A673 (cell line): ENCODE measurements at regions not wholly inside any gene's neighbourhood (a gene's known extent, or its start where the extent isn't known, plus 50 kb on each side); places are given as distances from the start of the nearest gene placed in this dataset.

Experiments used
- BruUV-seq: library from RNA; stranded (reverse); fragments of 400-500 nt; replicated peaks from 2 replicates; lab custom pipeline; 2021; lab: Mats Ljungman, UMichigan
- CTCF ChIA-PET: fragments of 300-600 bp; sonication (Branson Sonifier 250); formaldehyde crosslinking; loops from one replicate; lab custom pipeline; 2022; ENCODE audit warnings: antibody characterized with exemption; lab: Charles Lee
- POLR2A ChIA-PET: fragments of 300-600 bp; sonication (Branson Sonifier 250); formaldehyde crosslinking; loops from one replicate; lab custom pipeline; 2022; ENCODE audit warnings: antibody characterized with exemption; ENCODE audit not compliant: low non-redundant PET; lab: Charles Lee
- DNase-seq: peaks from one replicate; pipeline ENCODE4 v3.0.0-alpha.2; 2015; ENCODE audit warnings: low spot score
- H3K27ac ChIP-seq: fragments of 200-600 bp; sonication (generic); 2 replicates; pipeline ENCODE4 v1.5.1; 2016; ENCODE audit warnings: mixed run types, low read depth, mild to moderate bottlenecking, mixed read lengths, antibody characterized with exemption, low read length; ENCODE audit not compliant: poor library complexity, severe bottlenecking
- H3K27me3 ChIP-seq: fragments of 200-600 bp; sonication (generic); replicated peaks from 2 replicates; pipeline ENCODE4 v1.6.1; 2017; ENCODE audit warnings: mixed run types, low read depth, mild to moderate bottlenecking, mixed read lengths, antibody characterized with exemption, low read length; ENCODE audit not compliant: insufficient read depth, poor library complexity
- H3K36me3 ChIP-seq: fragments of 200-600 bp; sonication (generic); 2 replicates; pipeline ENCODE4 v1.6.1; 2016; ENCODE audit warnings: mixed run types, mild to moderate bottlenecking, mixed read lengths, antibody characterized with exemption, low read length; ENCODE audit not compliant: insufficient read depth, poor library complexity, severe bottlenecking
- H3K4me1 ChIP-seq: fragments of 200-600 bp; sonication (generic); 2 replicates; pipeline ENCODE4 v1.6.1; 2017; ENCODE audit warnings: mixed run types, mild to moderate bottlenecking, mixed read lengths, antibody characterized with exemption, low read length; ENCODE audit not compliant: insufficient read depth, poor library complexity, severe bottlenecking
- H3K4me3 ChIP-seq: fragments of 200-600 bp; sonication (generic); 2 replicates; pipeline ENCODE4 v1.5.1; 2016; ENCODE audit warnings: low read depth, mixed run types, mild to moderate bottlenecking, mixed read lengths, low read length; ENCODE audit not compliant: poor library complexity, severe bottlenecking
- H3K9me3 ChIP-seq: fragments of 200-600 bp; sonication (generic); 2 replicates; pipeline ENCODE4 v1.6.1; 2016; ENCODE audit warnings: mixed run types, low read depth, mild to moderate bottlenecking, mixed read lengths, antibody characterized with exemption, low read length; ENCODE audit not compliant: poor library complexity, severe bottlenecking
- EZH2 ChIP-seq: fragments of 200-600 bp; sonication (generic); IDR thresholded peaks from 2 replicates; pipeline ENCODE4 v1.6.1; 2017; ENCODE audit warnings: borderline replicate concordance, low read depth, mild to moderate bottlenecking, mixed read lengths, antibody characterized with exemption, low read length; ENCODE audit not compliant: poor library complexity, severe bottlenecking
- intact Hi-C: fragments of 100-400 bp; cut with micrococcal nuclease; formaldehyde crosslinking; loops from one replicate; pipeline ENCODE4 v1.10.0; 2022; ENCODE audit not compliant: unreplicated experiment
- TF ChIP-seq, protein P1 (sequence below): fragments of 300-800, 200-600 bp; sonication (generic); conservative IDR thresholded peaks from 2 replicates; pipeline ENCODE4 v1.5.1; 2017; ENCODE audit warnings: low read depth, mild to moderate bottlenecking, antibody characterized with exemption, low read length, moderate library complexity, mixed read lengths

DNA sequence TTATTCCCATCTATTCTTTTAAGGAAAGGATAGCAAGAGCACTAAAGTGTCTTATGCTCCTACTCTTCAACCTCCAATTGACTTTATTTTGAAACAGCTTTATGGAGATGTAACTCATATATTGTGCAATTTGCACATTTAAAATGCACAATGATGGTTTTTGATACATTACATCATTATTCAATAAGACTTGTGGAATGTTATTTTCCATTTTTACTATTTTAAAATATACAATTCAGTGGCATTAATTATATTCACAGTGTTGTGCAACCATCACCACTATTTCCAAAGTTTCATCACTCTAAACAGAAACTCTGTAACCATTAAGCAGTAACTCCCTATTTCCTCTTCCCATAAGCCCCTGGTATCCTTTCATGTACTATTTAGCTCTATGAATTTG, 489.8 kb downstream of the NEBL start:
- Histone ChIP-seq H3K36me3 (no peaks in the 10 kb centered on the region), H3K27me3 (no peaks in the 10 kb centered on the region), H3K9me3 (no peaks in the 10 kb centered on the region), H3K4me3 (no peak overlapping the region), H3K4me1 (peaks cover 28% of the 10 kb centered on the region), H3K27ac (no peak overlapping the region)
- DNase-seq, result no peak
- ChIA-PET POLR2A (no interaction called here), CTCF (no interaction called here)
- intact Hi-C loops, result loop anchor here (10.0 kb wide), 1 partner anchor 263 kb away; no protein-coding TSS in a partner anchor
- TF ChIP-seq EZH2, result no peak
- TF ChIP-seq, protein P1, sequence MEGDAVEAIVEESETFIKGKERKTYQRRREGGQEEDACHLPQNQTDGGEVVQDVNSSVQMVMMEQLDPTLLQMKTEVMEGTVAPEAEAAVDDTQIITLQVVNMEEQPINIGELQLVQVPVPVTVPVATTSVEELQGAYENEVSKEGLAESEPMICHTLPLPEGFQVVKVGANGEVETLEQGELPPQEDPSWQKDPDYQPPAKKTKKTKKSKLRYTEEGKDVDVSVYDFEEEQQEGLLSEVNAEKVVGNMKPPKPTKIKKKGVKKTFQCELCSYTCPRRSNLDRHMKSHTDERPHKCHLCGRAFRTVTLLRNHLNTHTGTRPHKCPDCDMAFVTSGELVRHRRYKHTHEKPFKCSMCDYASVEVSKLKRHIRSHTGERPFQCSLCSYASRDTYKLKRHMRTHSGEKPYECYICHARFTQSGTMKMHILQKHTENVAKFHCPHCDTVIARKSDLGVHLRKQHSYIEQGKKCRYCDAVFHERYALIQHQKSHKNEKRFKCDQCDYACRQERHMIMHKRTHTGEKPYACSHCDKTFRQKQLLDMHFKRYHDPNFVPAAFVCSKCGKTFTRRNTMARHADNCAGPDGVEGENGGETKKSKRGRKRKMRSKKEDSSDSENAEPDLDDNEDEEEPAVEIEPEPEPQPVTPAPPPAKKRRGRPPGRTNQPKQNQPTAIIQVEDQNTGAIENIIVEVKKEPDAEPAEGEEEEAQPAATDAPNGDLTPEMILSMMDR, result no peak
- no TSS peak for BruUV-seq

DNA sequence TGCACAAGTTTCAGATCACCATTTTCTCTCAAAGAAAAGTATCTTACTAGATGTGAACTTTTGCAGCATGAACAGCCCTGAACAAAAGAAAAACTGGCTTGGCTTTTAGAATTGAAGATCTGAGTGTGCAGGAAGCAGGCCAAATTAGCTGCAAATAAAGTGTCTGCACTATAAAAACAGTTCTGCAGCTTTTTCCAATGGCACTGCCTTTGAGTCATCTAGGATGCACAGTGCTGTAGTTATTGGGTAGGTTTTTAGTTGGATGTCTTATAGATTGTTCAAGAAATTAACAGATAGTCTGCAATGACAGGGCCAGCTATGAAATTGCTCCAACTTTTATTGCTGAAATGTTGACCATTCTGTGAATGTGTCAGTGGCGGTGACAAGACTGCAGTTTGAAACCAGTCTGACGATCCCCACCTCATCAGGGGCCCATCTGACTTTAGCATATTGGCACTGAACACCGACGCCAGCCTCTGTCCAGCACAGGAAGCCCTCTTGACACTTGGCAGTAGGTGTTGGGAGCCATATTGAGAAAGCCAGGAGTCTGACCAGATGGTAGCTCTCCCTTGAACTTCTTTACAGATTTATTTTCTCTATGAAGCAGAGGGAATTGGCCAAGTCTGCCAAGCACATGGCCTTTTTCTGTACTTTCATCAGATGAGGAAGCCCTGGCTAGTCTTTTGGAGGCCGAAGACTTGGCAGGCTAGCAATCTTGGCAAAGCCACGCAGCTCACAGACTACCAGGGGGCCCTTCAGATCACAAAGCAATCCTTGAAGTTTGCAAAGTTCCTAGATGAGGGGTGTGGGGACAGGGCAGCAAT, 490.6 kb downstream of the NEBL start:
- ChIA-PET POLR2A (no interaction called here), CTCF (no interaction called here)
- Histone ChIP-seq H3K27me3 (no peaks in the 10 kb centered on the region), H3K9me3 (no peaks in the 10 kb centered on the region), H3K27ac (no peak overlapping the region), H3K4me1 (peaks cover 28% of the 10 kb centered on the region), H3K4me3 (no peak overlapping the region), H3K36me3 (no peaks in the 10 kb centered on the region)
- intact Hi-C loops, result loop anchor here (10.0 kb wide), 1 partner anchor 262 kb away; no protein-coding TSS in a partner anchor
- DNase-seq, result peak; percentile 24
- TF ChIP-seq, protein P1, result no peak
- TF ChIP-seq EZH2, result no peak
- BruUV-seq, result no TSS peak

DNA sequence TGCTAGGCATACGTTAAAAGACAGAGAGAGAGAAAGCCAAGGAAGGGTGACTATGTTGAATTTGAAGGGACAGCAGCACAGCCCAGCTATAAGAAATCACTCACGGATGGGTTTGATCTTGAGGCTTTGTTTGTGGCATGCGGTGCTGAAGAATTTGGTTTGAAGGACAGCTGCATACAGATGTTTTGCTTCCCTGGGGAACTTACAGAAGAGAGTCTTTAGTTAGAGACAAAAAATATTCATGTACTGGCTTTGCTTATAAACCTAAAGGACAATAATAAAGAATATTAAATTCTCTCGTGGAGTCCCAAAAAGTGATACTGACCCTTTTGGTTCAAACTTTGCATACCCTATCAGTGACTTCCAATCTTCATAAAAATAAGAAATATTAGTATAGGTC, 491.4 kb downstream of the NEBL start:
- intact Hi-C loops, result loop anchor here (10.0 kb wide), 1 partner anchor 261 kb away; no protein-coding TSS in a partner anchor
- TF ChIP-seq, protein P1, result no peak
- TF ChIP-seq EZH2, result no peak
- Histone ChIP-seq H3K27ac (no peak overlapping the region), H3K27me3 (no peaks in the 10 kb centered on the region), H3K4me1 (peaks cover 28% of the 10 kb centered on the region), H3K9me3 (no peaks in the 10 kb centered on the region), H3K36me3 (no peaks in the 10 kb centered on the region), H3K4me3 (no peak overlapping the region)
- no TSS peak for BruUV-seq
- ChIA-PET POLR2A (no interaction called here), CTCF (no interaction called here)
- DNase-seq, result no peak
